HG02642 (cell line): ENCODE measurements at regions not wholly inside any gene's neighbourhood (a gene's known extent, or its start where the extent isn't known, plus 50 kb on each side); places are given as distances from the start of the nearest gene placed in this dataset.
"Not testable (repeated sequence)": the region's sequence is repeated elsewhere in the genome, so short reads cannot be mapped to it uniquely, and the experiment has no call there.

Experiments used
- ATAC-seq: cut with Tn5 transposase; IDR thresholded peaks from one replicate; pipeline ENCODE4 v1.9.1; 2021; ENCODE audit warnings: mild to moderate bottlenecking; ENCODE audit not compliant: unreplicated experiment, poor library complexity

DNA sequence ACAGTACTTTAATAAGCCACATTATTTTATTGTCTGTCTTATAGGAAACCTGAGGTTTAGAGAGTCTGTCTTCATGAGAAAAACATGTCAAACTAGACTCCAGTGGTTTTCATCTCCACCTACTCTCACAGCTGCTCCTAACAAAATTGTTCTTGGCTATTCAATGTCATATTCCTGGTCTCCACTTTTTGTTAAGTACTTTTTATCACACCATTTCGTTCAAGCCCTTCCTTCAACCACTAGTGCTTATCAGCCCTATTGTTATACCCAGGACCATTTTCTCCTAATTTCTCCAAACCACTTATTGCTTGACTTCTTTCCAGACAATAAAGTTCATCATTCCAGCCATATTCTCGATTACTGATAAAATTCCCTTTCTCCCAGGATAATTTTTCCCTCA is 1674.3 kb upstream of the AGA start:
- ATAC-seq, result no peak

- ATAC-seq, result no peak
Measured at GRCh38 chr4:179123084-179123483, 1680.8 kb upstream of the AGA start.

- ATAC-seq, result no peak
Measured at GRCh38 chr4:179124419-179124818, 1682.2 kb upstream of the AGA start.

- no peak for ATAC-seq
Measured at GRCh38 chr4:179124957-179125356, 1682.7 kb upstream of the AGA start.

- no peak for ATAC-seq
Measured at GRCh38 chr4:179125870-179126269, 1683.6 kb upstream of the AGA start.

GRCh38 chr4:179128299-179128698 is 1686.1 kb upstream of the AGA start:
- ATAC-seq, result no peak

- no peak for ATAC-seq
Measured at GRCh38 chr4:179130122-179130714, 1688.0 kb upstream of the AGA start.

DNA sequence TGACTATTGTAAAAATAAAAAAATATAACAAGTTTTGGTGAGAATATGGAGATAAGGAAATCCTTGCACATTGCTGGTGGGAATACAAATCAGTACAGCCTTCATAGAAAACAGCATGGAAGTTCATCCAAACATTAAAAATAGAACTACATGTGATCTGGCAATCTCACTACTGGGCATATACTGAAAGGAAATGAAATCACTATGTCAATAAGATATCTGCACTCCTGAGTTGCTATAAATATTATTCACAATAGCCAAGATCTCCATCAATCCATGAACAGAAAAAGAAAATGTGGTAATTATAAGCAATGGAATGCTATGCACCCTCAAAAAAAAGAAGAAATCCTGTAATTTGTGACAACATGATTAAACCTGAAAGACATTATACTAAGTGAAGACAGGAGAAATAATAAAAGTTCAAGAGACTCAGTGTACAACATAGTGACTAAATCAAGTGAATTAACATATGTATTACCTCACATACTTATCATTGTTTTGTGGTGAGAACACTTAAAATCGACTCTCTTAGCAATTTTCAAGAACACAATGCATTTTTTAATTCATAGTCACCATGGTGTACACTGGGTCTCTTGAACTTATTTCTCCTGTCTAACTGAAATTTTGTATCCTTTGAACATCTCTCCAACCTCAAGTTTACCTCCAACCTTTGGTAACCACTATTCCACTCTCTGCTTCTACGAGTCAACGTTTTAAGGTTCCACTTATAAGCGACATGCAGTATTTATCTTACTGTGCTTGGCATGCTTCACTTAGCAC is 1703.7 kb upstream of the AGA start:
- ATAC-seq, result no peak

GRCh38 chr4:179151770-179152169 is 1709.5 kb upstream of the AGA start:
- ATAC-seq, result no peak

- no peak for ATAC-seq
Measured at GRCh38 chr4:179163147-179163546, 1720.9 kb upstream of the AGA start.

GRCh38 chr4:179164267-179164999 is 1722.2 kb upstream of the AGA start:
- ATAC-seq, result no peak

DNA sequence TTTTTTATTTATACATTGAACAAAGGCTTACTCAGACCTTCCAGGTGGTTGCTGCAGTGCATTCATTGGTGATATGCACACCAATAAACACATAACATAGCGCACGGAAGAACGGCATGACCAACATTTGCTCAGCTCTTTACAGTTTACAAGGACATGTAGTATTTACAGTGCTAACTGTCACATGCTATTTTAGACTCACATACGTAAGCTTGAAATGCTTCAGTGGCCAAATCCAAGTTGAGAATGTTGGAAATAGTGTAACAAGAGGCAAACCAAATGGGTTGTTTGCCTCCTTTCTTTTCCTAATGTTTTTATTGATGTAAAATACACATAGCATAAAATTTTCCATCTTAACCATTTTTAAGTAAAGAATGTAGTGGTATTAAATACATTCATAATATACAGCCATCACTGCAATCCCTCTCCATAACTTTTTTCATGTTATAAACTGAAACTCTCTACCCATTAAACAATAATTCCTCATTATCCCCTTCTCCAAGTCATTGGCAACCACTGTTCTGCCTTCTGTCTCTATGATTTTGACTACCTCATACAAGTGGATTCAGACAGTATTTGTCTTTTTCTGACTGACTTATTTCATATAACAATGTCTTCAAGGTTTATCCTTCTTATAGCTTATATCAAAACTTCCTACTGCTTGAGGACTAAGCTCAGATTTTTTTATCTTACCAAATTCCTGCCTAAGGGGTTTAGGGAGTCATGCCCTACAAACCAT is 1722.9 kb upstream of the AGA start:
- no peak for ATAC-seq

GRCh38 chr4:179165862-179166261 is 1723.6 kb upstream of the AGA start:
- no peak for ATAC-seq

DNA sequence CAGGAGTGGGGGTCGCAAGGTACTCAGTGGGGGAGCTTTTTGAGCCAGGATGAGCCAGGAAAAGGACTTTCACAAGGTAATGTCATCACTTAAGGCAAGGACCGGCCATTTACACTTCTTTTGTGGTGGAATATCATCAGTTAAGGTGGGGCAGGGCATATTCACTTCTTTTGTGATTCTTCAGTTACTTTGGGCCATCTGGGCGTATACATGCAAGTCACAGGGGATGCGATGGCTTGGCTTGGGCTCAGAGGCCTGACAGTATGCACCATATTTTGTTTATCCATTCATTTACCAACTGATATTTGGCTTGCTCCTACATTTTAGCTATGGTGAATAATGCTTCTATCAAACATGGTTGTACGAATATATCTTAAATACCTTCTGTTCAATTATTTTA is 1728.1 kb upstream of the AGA start:
- not testable (repeated sequence) for ATAC-seq

GRCh38 chr4:179182741-179183140 is 1740.5 kb upstream of the AGA start:
- ATAC-seq, result no peak

GRCh38 chr4:179195887-179196286 is 1753.7 kb upstream of the AGA start:
- no peak for ATAC-seq

DNA sequence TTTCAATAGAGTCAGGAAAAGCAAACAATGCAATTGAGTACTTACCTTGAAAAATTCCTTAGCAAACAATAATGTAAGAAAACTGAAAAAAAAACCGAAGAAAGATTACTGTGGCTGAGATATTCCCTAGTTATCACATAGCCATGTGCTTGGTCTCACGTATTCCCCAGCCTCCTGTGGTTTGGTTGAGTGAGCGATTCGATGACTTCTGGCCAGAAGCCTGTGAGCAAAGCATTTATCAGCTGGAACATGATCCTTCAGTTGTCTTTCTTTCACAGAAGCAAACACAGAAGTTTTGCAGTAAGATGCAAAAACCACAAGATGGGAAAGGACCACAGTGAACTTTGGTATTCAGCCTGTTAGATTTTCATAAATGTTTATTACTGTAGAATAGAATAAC is 1754.3 kb upstream of the AGA start:
- ATAC-seq, result no peak

GRCh38 chr4:179200681-179201080 is 1758.4 kb upstream of the AGA start:
- ATAC-seq, result no peak

GRCh38 chr4:179225594-179225993 is 1783.4 kb upstream of the AGA start:
- no peak for ATAC-seq

- no peak for ATAC-seq
Measured at GRCh38 chr4:179248821-179249220, 1806.6 kb upstream of the AGA start.

DNA sequence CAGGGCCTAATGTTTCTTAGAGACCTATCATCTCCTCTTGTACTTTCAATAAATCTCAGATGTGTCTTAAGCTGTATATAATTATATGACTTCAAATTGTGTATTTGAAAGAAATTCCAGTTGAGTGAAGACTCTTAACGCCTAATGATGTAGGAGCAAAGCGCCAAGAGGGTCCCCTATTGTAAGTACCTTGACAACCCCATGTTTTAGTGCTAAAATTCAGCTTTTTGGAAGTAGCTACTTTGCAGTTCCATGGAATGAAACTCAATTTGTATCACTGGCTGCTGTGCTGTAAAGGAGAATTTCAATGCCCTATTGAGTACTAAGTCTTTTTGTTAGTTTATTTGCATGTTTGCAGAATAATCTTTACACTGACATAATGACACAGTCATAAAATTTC is 1826.6 kb upstream of the AGA start:
- ATAC-seq, result no peak
